ENCODE measurements at regions not wholly inside any gene's neighbourhood (a gene's known extent, or its start where the extent isn't known, plus 50 kb on each side); places are given as distances from the start of the nearest gene placed in this dataset.
"Not testable (repeated sequence)": the region's sequence is repeated elsewhere in the genome, so short reads cannot be mapped to it uniquely, and the experiment has no call there.

GRCh38 chr5:164090358-164090757 is 584.9 kb downstream of the MAT2B start:
- intact Hi-C loops (cut with micrococcal nuclease), result no loop called here

GRCh38 chr5:164091836-164092235 is 586.4 kb downstream of the MAT2B start:
- intact Hi-C loops (cut with micrococcal nuclease), result no loop called here

- intact Hi-C loops (cut with micrococcal nuclease), result no loop called here
Measured at GRCh38 chr5:164094291-164094690, 588.9 kb downstream of the MAT2B start.

- intact Hi-C loops (cut with micrococcal nuclease), result no loop called here
Measured at GRCh38 chr5:164097749-164098148, 592.3 kb downstream of the MAT2B start.

- intact Hi-C loops (cut with micrococcal nuclease), result no loop called here
Measured at GRCh38 chr5:164098531-164098930, 593.1 kb downstream of the MAT2B start.

DNA sequence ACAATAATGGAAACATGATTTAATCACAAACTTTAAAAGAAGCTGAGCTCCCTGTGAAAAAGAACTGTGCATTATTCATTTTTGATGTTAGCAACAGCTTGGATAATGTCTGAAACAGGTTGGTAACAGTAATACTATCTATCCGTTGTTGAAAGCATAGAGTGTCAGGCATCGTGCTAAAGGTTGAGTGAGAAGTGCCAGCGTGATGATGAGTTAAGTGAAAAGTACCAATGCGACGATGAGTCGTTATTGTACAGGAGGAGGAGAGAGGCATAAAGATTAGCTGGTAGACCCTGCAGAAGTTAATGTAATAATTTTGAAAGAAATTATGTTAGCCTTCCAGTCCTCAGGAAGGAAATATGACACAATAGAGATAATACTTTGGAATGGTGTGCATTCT is 593.6 kb downstream of the MAT2B start:
- intact Hi-C loops (cut with micrococcal nuclease), result no loop called here

DNA sequence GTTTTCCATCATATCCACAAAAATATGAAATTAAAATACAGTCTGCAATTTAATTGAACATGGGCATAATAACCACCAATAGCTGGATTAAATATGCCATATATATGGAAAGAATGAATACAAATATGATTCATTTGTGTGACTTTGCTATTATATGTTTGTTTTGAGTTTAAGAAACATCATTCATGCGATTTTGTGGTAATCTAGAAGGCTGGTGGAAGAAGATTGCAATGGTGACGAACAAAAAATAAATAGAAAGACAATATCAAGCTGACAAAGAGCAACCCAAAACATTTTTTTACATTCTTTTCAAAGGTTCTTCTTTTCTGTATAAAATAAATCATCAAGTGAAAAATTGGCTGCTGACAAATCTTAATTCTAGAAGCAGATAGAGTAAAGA is 610.0 kb downstream of the MAT2B start:
- intact Hi-C loops (cut with micrococcal nuclease), result no loop called here

DNA sequence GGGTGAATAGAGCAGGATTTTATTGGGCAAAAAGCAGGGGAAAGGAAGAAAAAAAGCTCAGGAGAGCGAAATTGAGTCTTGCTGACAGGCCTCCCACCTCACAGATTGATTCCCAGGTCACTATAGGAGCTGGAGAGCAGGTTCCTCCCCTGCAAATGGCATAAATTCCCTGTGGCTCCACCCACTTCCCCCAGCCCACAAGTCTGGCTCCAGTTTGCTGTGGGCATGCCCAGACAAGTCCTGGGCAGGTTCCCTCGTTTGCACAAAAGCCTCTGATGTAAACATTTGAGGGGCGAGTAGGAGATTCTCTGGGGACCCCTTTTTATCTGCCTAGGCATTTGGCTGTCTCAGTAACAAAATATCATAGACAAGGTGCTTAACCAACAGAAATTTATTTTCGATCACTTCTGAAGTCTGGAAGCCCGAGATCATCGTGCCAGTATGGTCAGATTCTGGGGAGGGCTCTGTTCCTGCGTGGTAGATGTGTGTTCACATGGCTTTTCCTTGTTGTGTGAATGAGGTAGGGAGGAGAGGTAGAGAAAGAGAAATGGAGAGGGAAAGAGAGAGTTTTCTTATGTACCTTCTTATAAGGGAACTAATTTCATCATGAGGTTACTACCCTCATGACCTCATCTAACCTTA is 614.5 kb downstream of the MAT2B start:
- intact Hi-C loops (cut with micrococcal nuclease), result no loop called here

DNA sequence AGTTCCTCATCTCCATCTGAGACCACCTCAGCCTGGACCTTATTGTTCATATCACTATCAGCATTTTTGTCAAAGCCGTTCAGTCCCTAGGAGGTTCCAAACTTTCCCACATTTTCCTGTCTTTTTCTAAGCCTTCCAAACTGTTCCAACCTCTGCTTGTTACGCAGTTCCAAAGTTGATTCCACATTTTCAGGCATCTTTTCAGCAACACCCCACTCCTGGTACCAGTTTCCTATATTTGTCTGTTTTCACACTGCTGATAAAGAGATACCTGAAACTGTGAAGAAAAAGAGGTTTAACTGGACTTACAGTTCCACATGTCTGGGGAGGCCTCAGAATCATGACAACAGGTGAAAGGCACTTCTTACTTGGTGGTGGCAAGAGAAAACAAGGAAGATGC is 622.1 kb downstream of the MAT2B start:
- intact Hi-C loops (cut with micrococcal nuclease), result no loop called here

- intact Hi-C loops (cut with micrococcal nuclease), result no loop called here
Measured at GRCh38 chr5:164132358-164132757, 626.9 kb downstream of the MAT2B start.

GRCh38 chr5:164137095-164137494 is 631.7 kb downstream of the MAT2B start:
- intact Hi-C loops (cut with micrococcal nuclease), result no loop called here

GRCh38 chr5:164139423-164139822 is 634.0 kb downstream of the MAT2B start:
- intact Hi-C loops (cut with micrococcal nuclease), result no loop called here

DNA sequence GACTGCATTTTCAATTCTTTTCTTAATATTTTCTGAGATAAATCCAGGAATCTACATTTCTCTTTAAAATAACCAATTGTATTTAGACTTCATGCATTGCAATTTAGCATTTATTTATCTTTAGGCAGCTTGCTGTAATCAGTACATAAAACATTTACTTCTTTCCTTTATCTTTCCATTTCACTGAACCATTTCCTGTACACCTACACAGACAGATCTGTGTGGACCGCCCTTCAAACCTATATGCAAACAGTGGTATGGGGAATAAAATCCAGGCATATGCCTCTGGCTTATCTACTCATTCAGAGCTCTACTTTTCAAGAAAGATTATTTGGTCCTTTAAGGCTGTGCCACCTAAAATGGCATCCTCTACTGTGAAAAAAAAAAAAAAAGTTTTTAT is 640.0 kb downstream of the MAT2B start:
- intact Hi-C loops (cut with micrococcal nuclease), result no loop called here

GRCh38 chr5:164146223-164146622 is 640.8 kb downstream of the MAT2B start:
- intact Hi-C loops (cut with micrococcal nuclease), result no loop called here

DNA sequence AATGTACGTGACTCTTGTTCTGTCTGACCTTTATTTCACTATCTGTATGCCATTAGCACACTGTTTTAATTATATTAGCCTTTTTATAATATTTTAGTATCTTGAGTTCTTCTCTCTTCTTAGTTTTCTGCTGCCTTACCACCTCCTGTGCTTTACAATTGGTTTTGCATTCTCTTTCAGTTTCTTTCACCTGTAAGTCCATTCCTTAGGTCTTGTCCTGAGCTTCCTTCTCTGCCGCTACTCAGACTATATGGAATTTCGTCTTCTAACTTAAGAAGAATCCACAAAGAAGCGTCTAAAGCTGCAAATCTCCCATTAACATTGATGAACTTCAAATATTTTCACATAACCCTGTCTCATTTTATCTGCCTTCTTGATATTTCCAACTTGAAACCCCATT is 642.9 kb downstream of the MAT2B start:
- intact Hi-C loops (cut with micrococcal nuclease), result no loop called here

- intact Hi-C loops (cut with micrococcal nuclease), result not testable (repeated sequence)
Measured at GRCh38 chr5:164152539-164152938, 647.1 kb downstream of the MAT2B start.

- intact Hi-C loops (cut with micrococcal nuclease), result no loop called here
Measured at GRCh38 chr5:164153469-164154172, 648.2 kb downstream of the MAT2B start.

- intact Hi-C loops (cut with micrococcal nuclease), result no loop called here
Measured at GRCh38 chr5:164170814-164171213, 665.4 kb downstream of the MAT2B start.

DNA sequence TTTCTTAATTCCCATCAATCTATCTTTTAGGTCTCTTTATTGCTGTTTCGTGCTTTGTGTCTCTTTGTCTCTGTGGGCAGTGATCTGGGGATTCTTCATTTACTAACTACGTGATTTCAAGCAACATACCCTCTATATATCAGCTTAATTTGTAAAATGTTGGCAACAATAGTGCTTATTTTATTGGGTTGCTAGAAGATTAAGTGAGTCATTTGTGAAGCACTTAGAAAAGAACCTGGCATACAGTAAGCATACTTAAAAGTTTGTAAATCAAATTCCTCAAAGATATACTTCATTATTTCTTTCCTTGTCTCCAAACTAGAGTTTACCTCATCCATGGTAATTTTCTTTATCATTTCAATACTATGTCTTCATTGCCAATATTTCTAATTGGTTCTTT is 669.7 kb downstream of the MAT2B start:
- intact Hi-C loops (cut with micrococcal nuclease), result no loop called here

DNA sequence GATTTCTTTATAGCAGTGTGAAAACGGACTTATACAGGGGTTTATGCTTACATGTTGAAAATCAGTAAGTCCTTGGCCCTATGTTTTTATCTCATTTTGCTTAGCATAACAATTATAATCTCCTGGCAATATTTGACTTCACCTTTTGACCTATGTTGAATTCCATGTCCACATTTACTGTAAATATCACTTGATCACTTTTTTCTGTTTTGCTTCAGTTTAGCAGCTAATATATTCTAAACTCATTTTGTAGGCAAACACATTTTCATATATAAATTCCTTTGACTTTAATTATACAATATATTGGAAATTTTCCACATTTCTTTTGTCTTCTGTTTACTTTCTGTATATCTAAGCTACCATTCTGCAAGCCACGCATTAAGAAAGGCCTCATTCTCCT is 674.0 kb downstream of the MAT2B start:
- intact Hi-C loops (cut with micrococcal nuclease), result no loop called here

DNA sequence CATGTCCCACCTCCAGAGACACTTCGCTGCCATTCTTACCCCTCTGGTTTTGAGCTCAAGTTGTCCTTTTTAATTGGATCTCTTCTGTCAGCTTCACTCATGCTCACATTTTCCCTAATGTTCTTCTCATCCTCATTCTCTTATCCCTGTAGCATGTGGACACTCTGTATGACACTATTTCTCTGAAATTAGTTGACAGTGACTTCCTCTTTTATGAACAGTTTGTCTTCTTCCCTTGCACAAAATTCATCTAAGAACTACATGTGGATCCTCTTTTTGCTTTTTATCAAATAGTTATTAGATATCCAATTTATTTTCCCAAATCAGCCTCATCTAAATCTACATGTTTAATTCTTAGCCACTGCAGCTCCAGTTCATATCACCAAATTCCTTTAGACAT is 676.2 kb downstream of the MAT2B start:
- intact Hi-C loops (cut with micrococcal nuclease), result no loop called here

- intact Hi-C loops (cut with micrococcal nuclease), result no loop called here
Measured at GRCh38 chr5:164184158-164184557, 678.7 kb downstream of the MAT2B start.

- intact Hi-C loops (cut with micrococcal nuclease), result no loop called here
Measured at GRCh38 chr5:164185000-164185399, 679.6 kb downstream of the MAT2B start.

All from T-helper 1 cell treated with Interleukin-12 subunit alpha and Interleukin-12 subunit beta and Interleukin-4 antibody, amounts not matched to agents 30 ng/mL and 1 ng/mL, for 36 hours (primary cell).